HG03442 (cell line): ENCODE measurements at regions not wholly inside any gene's neighbourhood (a gene's known extent, or its start where the extent isn't known, plus 50 kb on each side); places are given as distances from the start of the nearest gene placed in this dataset.

Source experiments
- ATAC-seq: cut with Tn5 transposase; IDR thresholded peaks from one replicate; pipeline ENCODE4 v1.9.1; 2021; ENCODE audit warnings: mild to moderate bottlenecking, moderate library complexity; ENCODE audit not compliant: unreplicated experiment

GRCh38 chr2:88832311-88832991, 141.0 kb downstream of the RPIA start:
- peak; percentile 47 for ATAC-seq

DNA sequence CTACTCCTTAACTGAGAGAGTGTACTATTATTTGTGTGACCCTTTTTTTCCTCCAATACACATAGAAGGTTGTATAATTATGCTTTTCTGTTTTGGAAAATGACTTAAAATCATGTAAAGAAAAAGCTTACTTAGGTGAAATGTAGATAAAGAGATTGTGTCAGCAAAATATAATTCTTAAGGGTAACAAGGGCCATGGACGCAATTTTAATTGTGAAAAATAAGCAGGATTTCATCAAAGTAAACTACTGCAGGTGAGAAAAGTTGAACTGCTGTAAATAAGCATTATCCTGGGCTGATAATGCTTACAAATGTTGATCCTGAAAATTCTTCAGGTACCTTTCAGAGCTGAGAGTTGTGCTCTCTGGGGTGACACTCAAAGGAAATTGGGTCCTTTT, 141.5 kb downstream of the RPIA start:
- no peak for ATAC-seq

DNA sequence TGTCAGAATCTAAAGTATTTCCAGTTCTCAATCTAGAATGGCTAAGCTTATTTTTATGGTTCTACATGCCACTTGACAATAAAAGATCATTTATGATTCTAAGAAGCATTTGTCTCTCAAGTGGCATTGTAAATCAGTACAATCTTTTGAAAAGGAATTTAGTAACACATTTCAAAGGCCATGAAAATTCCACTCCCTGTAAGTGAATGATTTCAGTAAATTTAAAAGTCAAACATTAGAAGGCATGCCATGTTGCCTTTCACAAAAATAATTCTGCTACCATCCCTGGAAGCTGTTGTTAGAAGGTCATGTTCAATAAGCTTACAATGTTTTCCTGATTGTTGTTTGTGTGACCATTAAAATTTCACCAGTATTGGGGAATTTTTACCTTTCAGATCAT, 142.9 kb downstream of the RPIA start:
- no peak for ATAC-seq

- no peak for ATAC-seq
These were observed 143.4 kb downstream of the RPIA start for GRCh38 chr2:88834866-88835265.

- no peak for ATAC-seq
These were observed 144.3 kb downstream of the RPIA start for GRCh38 chr2:88835726-88836125.

DNA sequence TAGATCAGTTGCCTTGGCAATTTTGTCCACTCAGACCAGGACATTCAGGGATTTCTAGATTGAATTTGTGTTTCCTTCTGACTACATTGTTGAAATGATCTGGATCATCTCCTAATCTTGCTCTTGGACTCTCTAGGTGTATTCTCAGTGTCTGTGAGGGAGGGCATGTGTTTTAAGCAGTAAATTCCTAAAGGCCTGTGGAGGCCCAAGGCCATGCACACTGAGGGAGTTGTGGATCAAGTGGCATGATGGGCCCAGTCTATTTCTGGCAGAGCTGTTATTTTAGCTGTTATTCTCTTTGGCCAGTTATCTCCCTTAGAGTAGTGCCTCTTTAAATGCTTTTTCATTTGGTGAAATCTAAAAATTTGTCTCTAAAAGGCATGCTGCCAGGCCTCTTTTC, 144.9 kb downstream of the RPIA start:
- ATAC-seq: no peak

DNA sequence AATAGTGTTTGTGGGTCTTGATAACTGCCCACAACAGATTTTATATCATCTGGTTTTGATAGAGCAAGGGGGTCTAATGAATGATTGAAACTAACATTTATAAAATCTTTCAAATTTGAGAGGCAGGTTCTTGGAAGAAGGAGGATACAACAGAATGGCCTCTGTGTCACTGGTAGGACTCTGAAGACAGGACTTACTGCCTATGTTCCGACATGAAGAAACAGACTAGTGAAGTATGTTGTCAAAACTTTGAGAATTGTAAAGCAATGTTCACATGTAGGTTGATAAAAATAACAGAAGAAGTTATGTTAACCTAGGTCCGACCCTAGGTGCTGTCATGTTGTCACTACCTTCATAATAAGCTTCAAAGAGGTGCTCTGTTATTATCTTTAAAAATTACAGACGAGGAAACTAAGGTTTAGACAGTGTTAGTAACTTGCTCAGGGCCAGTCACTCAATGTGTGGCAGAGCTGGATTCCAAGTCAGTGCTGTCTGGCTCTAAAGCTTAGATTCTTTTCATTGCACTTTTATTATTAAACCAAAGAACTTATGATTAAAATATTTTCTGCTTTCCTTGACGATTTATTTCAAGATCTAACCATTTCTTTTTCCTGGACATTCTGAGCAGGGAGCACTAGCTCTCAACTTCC, 146.2 kb downstream of the RPIA start:
- no peak for ATAC-seq

DNA sequence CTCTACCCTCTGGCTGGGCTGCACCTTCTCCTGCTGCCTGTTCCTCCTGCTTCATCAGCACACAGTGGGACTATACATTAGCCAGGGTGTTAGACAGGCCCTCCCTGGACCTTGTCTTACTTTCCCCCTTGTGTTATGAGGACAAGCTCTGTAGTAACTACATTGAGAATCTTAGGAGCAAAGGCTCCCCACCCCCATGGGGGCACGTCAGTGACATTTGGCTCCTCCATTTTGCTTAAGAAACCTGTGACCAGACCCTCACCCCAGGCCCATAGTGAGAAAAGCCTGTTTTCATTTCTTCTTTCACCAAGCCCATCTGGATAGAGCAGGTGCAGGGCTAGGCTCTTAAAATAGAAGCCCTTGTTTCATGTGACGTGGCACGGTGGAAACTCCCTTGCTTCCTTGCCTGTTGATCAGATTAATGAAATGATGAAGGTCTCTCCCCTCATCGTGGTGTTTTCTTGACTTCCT, 146.7 kb downstream of the RPIA start:
- ATAC-seq: peak; percentile 84

DNA sequence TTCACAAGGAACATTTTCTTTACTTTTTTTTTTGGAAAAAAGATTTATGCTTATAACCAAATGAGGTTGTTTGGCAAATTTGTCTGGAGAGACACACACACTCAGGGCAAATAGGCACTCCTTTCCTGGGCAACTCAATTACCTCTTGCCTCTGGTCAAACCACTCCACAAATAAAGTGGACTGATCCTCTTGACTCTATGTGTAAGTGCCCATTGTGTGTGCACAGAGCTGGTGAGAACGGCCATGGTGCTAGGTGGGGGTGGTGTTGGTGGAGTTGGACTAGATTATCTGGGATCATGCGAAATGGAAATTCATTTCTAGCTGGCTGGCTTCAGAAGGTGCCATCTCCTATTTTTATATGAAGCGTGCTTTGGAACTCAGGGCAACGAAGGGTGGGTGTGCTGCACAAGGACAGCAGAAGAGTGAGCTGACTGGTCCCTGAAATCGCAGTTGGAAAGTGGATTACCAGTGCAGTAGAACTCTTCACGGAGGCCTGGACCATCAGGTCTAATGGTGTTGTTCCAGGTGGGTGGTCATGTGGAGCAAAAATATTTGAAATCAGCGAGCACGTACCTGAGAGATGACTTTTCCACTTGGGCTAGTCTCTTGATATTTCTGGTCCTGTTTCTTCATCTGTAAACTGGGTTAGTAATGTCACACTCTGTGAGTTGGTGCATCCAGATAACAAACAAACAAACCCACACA, 149.9 kb downstream of the RPIA start:
- ATAC-seq: no peak

DNA sequence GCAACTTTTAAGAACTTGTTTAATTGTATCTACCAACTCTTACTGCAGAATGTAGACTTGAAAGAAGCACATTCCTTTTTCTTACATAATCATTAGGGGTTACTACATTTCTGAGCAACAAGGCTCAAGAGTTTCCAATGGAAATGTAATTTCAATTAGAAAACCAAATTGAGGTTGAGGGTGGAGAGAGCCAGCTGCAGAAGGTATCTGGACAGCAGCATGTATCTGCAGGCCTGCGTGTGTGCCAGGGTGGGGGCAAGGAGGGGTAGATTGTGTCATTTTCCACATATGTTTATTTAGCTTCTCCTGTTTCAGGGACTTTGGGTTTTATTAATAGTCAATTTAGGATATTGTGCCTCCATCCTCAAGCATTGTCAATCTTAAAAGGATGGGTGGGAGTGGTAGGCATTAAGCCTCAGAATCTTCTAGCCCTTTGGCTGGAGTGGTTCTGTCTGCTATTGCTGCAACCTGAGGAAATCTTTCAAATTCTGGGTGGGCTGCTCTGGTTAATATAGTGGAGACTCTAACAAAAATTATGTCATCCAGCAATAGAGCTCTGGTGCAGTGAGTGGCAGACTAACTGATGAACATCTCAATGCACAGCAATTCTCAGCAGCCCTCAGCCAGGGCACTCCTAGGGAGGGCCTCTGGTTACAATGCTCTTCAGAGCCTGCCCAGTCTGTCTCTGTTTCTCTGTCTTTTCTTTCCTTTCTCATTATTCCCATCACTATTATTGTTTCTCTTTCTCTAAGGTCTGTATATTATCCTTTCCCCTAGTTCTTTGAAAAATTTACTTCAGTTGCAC, 151.4 kb downstream of the RPIA start:
- no peak for ATAC-seq

- no peak for ATAC-seq
These were observed 152.2 kb downstream of the RPIA start for GRCh38 chr2:88843651-88844050.

DNA sequence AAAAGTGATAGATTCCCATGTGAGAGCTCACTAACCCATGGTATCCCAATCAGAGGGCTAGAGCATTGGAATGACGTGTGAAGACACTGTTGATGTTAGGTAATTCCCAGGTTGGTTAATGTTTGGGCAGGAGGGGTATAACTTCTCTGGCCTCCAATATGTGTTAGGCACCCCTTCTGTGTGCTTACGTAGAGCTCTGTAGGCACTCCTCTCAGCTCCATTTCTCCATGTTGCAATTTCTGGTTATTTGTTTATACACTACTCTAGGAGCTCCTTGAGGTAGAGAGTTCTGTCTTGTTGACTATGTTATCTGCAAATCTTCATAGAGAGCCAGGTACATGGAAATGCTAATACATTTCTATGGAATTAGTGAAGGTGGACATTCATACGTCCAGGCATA, 153.5 kb downstream of the RPIA start:
- no peak for ATAC-seq

- ATAC-seq: peak; percentile 89
These were observed 154.5 kb downstream of the RPIA start for GRCh38 chr2:88845772-88846661.

- ATAC-seq: no peak
These were observed 161.4 kb downstream of the RPIA start for GRCh38 chr2:88852753-88853402.

DNA sequence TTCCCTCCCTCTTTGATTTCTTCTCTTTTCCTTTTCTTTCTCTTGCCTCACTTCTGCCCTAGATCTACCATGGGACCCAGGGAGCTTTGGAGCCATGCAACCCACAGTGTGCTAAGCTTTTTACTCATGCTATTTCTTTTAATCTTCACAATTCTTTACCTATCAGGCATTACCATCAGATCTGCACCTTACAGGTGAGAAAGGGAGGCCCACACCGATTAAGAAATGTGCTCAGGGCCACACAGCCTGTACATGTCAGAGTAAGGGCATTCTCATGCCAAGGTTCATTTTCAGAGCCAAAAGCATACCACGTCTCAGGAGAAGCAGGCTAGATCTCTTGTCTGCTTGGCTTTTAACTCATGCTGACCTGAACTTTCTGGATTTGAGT, 161.9 kb downstream of the RPIA start:
- no peak for ATAC-seq

DNA sequence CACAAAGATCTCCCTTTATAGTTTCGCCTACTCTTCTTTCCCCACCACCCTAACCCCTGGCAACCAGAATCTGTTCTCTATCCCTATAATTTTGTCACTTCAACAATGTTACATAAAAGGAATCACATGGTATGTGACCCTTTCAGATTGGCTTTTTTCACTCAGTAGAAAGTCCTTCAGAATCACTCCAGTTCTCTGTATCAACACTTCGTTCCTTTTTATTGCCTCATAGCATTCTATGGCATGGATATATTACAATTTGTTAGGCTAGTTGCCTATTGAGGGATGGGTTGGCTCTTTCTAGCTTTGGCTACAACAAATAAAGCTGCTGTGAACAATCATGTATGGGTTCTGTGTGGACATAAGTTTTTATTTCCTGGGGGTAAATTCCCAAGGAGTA, 163.1 kb downstream of the RPIA start:
- ATAC-seq: no peak

GRCh38 chr2:88855620-88856408, 164.3 kb downstream of the RPIA start:
- ATAC-seq: peak; percentile 40

GRCh38 chr2:88856409-88857135, 165.1 kb downstream of the RPIA start:
- no peak for ATAC-seq
